IMR-90 (cell line): ENCODE measurements at regions not wholly inside any gene's neighbourhood (a gene's known extent, or its start where the extent isn't known, plus 50 kb on each side); places are given as distances from the start of the nearest gene placed in this dataset.

ENCODE experiments used
- CTCF ChIP-seq: conservative IDR thresholded peaks from 2 replicates; pipeline ENCODE4 v1.5.1; 2012; ENCODE audit warnings: mild to moderate bottlenecking, low read depth, low read length, improper control_type of control experiment
- ELK1 ChIP-seq: fragments of 150-350 bp; IDR thresholded peaks from 2 replicates; pipeline ENCODE4 v1.6.1; 2016; ENCODE audit warnings: low read depth, mild to moderate bottlenecking, low read length, moderate library complexity, borderline replicate concordance
- FOS ChIP-seq: fragments of 150-350 bp; IDR thresholded peaks from 2 replicates; pipeline ENCODE4 v1.6.1; 2016; ENCODE audit warnings: low read depth, low read length
- MAZ ChIP-seq: IDR thresholded peaks from 2 replicates; pipeline ENCODE4 v1.6.1; 2012; ENCODE audit warnings: low read depth, mild to moderate bottlenecking, low read length, improper control_type of control experiment, moderate library complexity, borderline replicate concordance
- NFE2L2 ChIP-seq: fragments of 150-350 bp; IDR thresholded peaks from 2 replicates; pipeline ENCODE4 v1.6.1; 2016; ENCODE audit warnings: low read depth, mild to moderate bottlenecking, low read length
- POLR2A ChIP-seq: IDR thresholded peaks from 2 replicates; pipeline ENCODE4 v1.6.1; 2012; ENCODE audit warnings: mild to moderate bottlenecking, low read depth, low read length
- RAD21 ChIP-seq: IDR thresholded peaks from 2 replicates; pipeline ENCODE4 v1.6.1; 2012; ENCODE audit warnings: low read length, improper control_type of control experiment
- RCOR1 ChIP-seq: IDR thresholded peaks from 2 replicates; pipeline ENCODE4 v1.6.1; 2012; ENCODE audit warnings: mild to moderate bottlenecking, low read length, improper control_type of control experiment; ENCODE audit not compliant: insufficient replicate concordance
- RFX5 ChIP-seq: IDR thresholded peaks from 2 replicates; pipeline ENCODE4 v1.8.0; 2012; ENCODE audit warnings: low read depth, mild to moderate bottlenecking, low read length, moderate library complexity
- SMC3 ChIP-seq: fragments of 150-350 bp; IDR thresholded peaks from 2 replicates; pipeline ENCODE4 v1.6.1; 2016; ENCODE audit warnings: low read depth, mild to moderate bottlenecking, antibody characterized with exemption, low read length, moderate library complexity
- USF2 ChIP-seq: fragments of 150-350 bp; IDR thresholded peaks from 2 replicates; pipeline ENCODE4 v1.6.1; 2017; ENCODE audit warnings: mild to moderate bottlenecking, antibody characterized with exemption, low read length, low read depth

- no peak for TF ChIP-seq CTCF
- TF ChIP-seq POLR2A, result no peak
- TF ChIP-seq RAD21, result no peak
- no peak for TF ChIP-seq SMC3
- no peak for TF ChIP-seq ELK1
- TF ChIP-seq RFX5, result no peak
- TF ChIP-seq MAZ, result no peak
- TF ChIP-seq USF2, result no peak
- no peak for TF ChIP-seq RCOR1
- no peak for TF ChIP-seq NFE2L2
- TF ChIP-seq FOS, result no peak
These were observed 59.2 kb upstream of the TANC2 start for GRCh38 chr17:62906881-62907280.
